CD4-positive, alpha-beta T cell treated with Interleukin-17A for 1 hour (primary cell): ENCODE measurements at regions not wholly inside any gene's neighbourhood (a gene's known extent, or its start where the extent isn't known, plus 50 kb on each side); places are given as distances from the start of the nearest gene placed in this dataset.

Experiments
- DNase-seq: peaks from one replicate; pipeline ENCODE4 v3.0.0-alpha.2; 2020

DNA sequence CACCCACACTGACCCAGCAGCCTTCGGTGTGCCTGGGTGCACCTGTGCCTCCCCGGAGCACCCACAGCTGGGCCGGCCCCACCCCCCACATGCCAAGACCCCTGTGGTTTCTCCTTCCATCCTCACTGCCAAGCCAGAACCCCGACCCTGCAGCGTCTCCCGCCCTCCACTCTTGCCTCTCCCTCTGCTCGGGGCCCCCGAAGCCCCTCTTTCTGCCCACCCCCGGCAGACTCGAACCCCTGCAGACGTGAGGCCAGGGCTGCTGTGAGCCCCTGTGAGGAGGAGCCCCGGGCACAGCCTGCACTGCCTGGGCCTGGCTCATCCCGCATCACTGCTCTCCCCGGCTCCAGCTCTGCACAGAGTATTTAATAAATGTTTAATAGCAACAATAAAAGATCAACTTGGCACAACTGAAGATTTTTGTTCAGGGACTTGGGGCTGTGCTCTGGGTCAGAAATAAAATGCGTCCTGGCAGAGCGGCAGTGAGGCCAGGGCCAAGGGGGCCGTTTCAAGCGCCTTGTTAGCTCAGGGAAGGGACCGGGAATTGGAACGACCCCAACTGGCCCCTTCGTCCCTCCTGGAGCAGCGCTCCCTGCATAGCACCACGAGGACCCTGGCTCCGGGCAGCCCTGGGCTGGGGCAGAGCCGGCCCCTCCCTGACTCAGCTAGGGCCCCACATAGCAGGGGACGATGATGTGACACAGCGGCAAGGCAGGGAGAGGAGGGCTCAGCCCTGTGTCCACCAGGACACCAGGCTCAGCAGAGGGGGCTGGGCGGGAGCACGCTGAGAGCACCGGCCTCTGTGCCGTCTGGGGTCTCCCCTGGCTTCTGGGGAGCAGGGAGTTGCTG, 520.8 kb downstream of the BRD1 start:
- no peak for DNase-seq

DNA sequence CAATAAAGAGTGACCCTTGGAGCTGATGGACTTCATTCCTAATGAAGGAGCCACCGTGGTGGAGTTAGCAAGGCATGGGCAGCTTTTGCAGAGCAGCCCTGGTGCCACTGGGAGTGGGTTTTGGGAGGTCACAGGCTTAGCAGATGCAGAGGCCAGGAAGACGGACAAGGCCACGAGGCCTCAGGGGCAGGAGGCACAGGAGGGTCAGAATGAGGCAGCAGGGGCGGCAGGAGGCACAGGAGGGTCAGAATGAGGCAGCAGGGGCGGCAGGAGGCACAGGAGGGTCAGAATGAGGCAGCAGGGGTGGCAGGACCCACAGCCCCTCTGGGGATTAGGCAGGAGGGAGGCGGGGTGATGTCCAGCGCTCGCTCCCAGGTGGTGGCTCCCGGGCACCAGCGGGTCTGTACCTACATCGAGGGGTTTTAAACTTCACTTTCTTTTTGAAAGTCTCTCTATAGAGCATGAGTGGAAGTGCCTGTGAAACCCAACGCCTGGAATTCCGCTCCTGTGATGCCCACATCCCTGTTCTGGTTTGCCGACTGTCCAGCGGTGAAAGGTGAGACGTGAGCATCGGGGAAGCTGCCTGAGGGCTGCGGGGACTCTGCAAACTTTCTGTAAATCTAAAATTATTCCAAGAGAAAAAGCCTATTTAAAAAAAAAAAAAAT, 521.6 kb downstream of the BRD1 start:
- DNase-seq = no peak

DNA sequence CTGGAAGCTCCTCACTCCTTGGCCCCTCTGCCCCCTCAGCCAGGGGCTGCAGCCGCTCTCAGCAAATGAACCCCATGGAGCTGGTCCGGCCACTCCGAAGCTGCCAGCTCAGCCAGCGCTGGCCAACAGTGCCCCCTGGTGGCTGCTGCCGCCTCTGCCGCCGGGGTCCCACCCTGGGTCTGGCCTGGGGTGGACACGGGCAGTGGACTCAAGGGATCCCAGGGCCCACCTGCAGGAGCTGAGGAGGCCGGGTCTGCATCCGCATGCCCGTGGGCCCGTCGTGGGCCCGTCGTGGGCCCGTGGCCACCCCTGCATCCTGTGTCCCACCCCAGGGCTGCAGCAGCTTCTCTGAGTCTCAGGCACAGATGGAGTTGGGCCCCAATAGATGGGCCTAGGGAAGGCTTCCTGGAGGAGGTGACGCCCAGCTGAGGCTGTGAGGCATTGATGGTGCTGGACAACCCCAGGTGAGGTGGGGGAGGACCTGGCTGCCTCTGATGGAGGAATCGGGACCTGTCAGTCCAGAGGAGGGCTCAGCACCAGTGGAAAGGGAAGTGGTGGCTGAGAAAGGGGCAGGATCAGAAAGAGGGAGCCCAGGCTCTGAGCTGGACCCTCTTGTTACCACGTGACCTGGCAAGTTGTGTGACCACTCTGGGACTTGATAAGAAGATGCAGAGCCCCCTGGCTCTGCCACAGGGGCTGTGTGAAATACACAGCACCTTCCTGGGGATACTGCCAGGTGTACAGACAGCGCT, 522.3 kb downstream of the BRD1 start:
- DNase-seq = peak; percentile 17

DNA sequence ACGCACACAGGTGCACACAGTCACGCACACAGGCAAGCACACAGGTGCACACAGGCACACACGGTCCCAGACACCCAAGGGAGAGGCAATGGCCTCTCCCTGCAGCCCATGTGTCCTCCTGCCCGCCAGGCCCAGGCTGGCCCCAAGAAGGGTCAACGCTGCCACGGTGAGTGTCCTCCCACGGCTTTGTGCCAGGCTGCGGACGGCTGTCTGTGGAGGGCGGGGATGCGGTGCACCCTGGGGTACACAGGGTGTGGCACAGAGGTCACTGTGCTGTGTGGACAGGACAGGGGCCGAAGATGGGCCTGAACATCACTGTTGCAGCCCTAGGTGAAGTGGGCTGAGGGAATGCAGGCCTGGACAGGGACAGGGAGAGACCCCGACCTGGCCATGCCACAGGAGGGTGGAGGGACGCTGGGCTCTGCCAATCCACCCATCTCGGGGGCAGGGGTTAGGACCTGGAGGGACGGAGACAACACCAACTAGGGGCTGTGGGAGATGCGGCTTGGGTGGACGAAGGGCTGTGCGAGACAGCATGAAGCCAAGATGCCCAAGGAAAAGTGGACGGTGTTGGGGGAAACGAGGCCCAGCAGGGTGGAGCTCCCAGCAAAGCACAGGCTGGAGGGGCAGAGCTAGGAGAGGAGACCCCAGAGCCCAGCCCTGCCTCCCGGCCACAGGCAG, 523.8 kb downstream of the BRD1 start:
- DNase-seq = no peak

GRCh38 chr22:49303061-49303735, 524.5 kb downstream of the BRD1 start:
- DNase-seq = no peak

DNA sequence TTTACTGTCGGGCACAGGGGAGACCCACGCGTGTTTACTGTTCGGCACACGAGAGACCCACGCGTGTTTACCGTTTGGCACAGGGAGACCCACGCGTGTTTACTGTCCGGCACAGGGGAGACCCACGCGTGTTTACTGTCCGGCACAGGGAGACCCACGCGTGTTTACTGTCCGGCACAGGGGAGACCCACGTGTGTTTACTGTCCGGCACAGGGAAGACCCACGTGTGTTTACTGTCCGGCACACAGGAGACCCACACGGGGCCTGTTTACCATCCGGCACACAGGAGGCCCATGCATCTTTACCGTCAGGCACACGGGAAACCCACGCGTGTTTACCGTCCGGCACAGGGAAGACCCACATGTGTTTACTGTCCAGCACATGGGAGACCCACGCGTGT, 525.1 kb downstream of the BRD1 start:
- DNase-seq = no peak

- DNase-seq = no peak
Observed at GRCh38 chr22:49302150-49302460, 525.6 kb downstream of the BRD1 start.

GRCh38 chr22:49301398-49302149, 526.1 kb downstream of the BRD1 start:
- DNase-seq = no peak

DNA sequence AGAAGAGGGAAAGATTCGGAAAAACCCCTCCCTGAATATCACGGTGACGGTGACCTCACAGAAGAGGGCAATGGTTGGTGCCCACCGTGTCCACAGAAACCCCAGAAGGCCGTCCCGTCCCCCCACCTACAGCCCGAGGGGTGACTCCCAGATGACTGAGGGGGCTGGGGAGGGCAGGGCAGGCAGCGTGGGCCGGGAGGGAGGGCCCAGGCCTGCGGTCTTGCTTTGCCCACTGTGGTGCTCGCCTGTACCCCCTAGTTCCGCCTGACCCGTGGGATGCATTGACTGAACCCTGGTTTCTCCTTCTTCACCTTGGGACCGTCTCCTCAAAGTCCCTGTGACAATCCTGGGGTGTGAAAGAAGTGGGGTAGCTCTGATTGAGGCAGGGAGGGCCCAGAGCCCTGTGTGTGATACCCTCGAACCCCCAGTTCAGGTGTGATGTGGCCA, 526.7 kb downstream of the BRD1 start:
- no peak for DNase-seq

DNA sequence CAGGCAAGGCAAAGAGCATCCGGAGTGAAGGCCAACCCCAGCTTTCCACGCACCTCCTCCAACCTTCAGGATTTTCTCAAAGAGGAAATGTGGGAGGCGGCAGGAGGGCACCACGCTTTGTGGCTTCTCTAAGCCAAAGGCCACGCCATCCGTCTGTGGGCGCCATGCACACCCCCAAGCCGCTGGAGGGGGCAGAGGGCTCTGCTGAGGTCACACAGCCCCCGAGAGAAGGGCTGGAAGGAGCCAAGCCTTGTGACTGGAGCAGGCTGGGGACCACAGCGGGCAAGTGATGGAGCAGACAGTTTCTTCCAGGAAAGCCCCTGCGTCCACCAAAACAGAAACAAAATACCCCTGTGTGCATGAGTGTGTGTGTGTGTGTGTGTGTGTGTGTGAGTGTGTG, 527.4 kb downstream of the BRD1 start:
- no peak for DNase-seq

GRCh38 chr22:49299821-49300231, 527.8 kb downstream of the BRD1 start:
- no peak for DNase-seq

GRCh38 chr22:49298834-49299750, 528.6 kb downstream of the BRD1 start:
- no peak for DNase-seq

- DNase-seq = no peak
Observed at GRCh38 chr22:49297871-49298721, 529.6 kb downstream of the BRD1 start.

GRCh38 chr22:49297286-49297870, 530.3 kb downstream of the BRD1 start:
- DNase-seq = no peak

- no peak for DNase-seq
Observed at GRCh38 chr22:49296561-49296960, 531.1 kb downstream of the BRD1 start.

- DNase-seq = no peak
Observed at GRCh38 chr22:49295851-49296560, 531.7 kb downstream of the BRD1 start.

GRCh38 chr22:49295465-49295743, 532.3 kb downstream of the BRD1 start:
- no peak for DNase-seq

DNA sequence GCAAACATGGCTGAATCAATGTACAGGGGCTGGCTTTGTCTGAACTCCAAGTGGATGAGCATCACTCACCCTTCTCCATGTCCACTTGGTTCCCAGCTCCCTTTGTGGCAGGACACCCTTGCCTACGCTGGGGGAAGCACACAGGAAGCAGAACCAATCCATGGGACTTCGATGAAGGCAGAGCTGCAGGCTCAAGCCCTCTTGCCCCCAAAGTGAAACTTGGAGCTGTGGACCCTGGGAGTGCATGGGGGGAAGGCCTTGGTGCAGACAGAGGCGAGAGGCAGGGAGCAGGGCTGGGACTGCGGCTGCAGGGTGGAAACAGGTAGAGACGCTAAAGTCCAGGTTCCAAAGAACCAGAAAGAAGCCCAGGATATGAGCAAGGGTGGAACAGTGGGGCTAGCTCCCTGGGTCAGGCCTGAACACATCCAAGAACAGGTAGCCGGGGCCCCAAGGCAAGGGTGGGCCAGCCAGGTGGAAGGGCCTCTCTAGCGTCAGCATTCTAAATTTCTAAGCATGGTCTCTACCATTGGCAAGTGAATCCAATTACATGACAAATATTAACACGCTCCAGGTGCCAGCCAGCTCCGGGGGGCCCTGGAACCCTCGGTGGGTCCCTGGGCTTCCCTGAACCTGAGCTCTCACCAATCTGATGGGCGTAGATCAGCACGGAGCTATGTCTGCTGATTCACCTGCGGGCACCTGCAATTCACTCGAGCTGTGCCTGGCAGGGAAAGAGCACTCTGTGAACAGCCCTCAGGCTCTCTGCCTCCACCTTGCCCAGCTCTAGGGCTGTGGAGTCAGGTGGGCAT, 532.8 kb downstream of the BRD1 start:
- DNase-seq = no peak
